Mucosa of descending colon (tissue), 3 donors: ENCODE measurements at regions not wholly inside any gene's neighbourhood (a gene's known extent, or its start where the extent isn't known, plus 50 kb on each side); places are given as distances from the start of the nearest gene placed in this dataset.

Source experiments
- ATAC-seq: fragments of 200-7000 bp; cut with Tn5 transposase; one replicate; pipeline ENCODE4 v1.9.1; 2020; ENCODE audit warnings: mild to moderate bottlenecking, moderate library complexity
- DNase-seq, 3 donors: peaks; one replicate each; pipeline ENCODE4 v3.0.0-alpha.2; 2020
- H3K36me3 ChIP-seq: fragments of 200-600 bp; one replicate; pipeline ENCODE4 v1.8.0; 2021; ENCODE audit warnings: low read depth, mild to moderate bottlenecking
- H3K4me1 ChIP-seq: fragments of 200-600 bp; one replicate; pipeline ENCODE4 v1.8.0; 2021; ENCODE audit warnings: low read depth, mild to moderate bottlenecking
- H3K4me3 ChIP-seq: fragments of 200-600 bp; one replicate; pipeline ENCODE4 v1.8.0; 2021; ENCODE audit warnings: mild to moderate bottlenecking
- H3K9me3 ChIP-seq: fragments of 200-600 bp; one replicate; pipeline ENCODE4 v1.8.0; 2021; ENCODE audit warnings: mild to moderate bottlenecking
- intact Hi-C, 2 donors: fragments of 100-400 bp; cut with DNase I in 1 of 2; cut with micrococcal nuclease in 1 of 2; formaldehyde crosslinking; loops; one replicate each; pipeline versions ENCODE4 v1.11.0 to v1.11.1; 2022; cut with DNase I, micrococcal nuclease
- TF ChIP-seq, protein P1 (sequence below): fragments of 200-600 bp; IDR thresholded peaks from one replicate; pipeline ENCODE4 v1.8.0; 2022; ENCODE audit warnings: antibody characterized with exemption, mild to moderate bottlenecking
- donor health status: DM: no; HTN: no; CAD: no; lungs with moderate emphysema.
- donor health status: DM: no; HTN: no; CAD: no.
- donor health status: DM: no; HTN: yes; CAD: no.

DNA sequence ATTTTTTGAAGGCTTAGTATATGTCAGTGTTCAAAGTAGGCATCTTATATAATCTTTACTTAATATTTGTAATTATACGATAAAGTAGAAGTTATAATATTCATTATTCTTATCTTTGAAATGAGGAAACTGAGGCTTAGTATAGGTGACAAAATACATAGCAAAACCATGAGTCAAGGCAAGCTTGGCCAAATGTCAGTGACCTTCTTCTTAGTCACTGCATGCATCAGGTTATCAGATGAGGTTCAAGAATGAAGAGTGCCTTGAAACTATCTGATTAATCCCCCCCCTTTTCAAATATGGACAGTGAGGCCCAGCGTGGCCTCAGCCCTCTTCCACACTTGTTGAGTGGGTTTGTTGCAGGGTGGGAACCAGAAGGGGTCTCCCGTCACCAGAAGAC lies 59.3 kb downstream of the PMAIP1 start:
- Histone ChIP-seq H3K36me3 (no peaks in the 10 kb centered on the region), H3K9me3 (no peaks in the 10 kb centered on the region), H3K4me1 (no peaks in the 10 kb centered on the region), H3K4me3 (no peak overlapping the region)
- ATAC-seq: no peak
- intact Hi-C loops: no loop called here
- no peak for DNase-seq
- TF ChIP-seq, protein P1, sequence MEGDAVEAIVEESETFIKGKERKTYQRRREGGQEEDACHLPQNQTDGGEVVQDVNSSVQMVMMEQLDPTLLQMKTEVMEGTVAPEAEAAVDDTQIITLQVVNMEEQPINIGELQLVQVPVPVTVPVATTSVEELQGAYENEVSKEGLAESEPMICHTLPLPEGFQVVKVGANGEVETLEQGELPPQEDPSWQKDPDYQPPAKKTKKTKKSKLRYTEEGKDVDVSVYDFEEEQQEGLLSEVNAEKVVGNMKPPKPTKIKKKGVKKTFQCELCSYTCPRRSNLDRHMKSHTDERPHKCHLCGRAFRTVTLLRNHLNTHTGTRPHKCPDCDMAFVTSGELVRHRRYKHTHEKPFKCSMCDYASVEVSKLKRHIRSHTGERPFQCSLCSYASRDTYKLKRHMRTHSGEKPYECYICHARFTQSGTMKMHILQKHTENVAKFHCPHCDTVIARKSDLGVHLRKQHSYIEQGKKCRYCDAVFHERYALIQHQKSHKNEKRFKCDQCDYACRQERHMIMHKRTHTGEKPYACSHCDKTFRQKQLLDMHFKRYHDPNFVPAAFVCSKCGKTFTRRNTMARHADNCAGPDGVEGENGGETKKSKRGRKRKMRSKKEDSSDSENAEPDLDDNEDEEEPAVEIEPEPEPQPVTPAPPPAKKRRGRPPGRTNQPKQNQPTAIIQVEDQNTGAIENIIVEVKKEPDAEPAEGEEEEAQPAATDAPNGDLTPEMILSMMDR: no peak

DNA sequence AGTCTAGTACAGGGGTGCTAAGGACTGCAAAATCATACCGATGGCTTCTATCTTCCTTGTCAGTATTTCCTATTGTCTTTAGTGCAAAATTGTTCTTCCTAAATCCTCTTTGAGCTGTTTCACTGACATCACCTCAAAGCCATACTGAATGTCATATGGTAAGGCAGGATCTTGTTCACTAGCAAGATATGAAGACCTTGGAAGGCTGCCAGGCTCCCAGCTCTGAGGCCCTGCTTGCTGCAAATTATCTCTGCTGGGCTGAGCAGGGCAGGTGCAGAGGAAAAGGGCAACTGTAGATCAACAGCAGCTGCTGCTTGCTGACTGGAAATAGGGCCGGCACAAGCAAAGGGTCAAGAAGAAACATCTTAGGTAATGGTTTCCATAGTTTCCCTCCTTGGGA lies 58.2 kb downstream of the PMAIP1 start:
- H3K9me3 ChIP-seq: no peaks in the 10 kb centered on the region
- TF ChIP-seq, protein P1: no peak
- DNase-seq (peak in 2 of 3 donors; percentile 55 to 69), ATAC-seq (peak; percentile 71)
- intact Hi-C loops: no loop called here
- H3K4me3 ChIP-seq: no peak overlapping the region
- H3K36me3 ChIP-seq: no peaks in the 10 kb centered on the region
- H3K4me1 ChIP-seq: no peaks in the 10 kb centered on the region

DNA sequence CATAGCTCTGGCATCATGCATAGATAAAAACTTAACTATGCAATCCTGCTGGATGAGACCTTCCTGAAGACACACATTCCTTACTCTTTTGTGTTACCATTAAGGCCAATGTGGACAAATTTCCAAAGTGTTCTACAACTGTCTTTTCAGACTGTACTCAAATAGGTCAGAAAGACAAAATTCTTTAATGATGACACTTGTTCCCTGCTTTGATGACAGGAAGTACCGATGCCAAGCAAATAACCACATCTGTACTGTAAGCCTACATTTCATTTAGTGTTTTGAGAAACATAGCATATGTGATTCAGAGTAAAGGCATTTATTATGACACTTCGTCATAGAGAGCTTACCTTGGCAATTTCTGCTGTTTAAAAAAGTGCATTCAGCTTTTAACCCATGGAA lies 55.0 kb downstream of the PMAIP1 start:
- intact Hi-C loops: no loop called here

DNA sequence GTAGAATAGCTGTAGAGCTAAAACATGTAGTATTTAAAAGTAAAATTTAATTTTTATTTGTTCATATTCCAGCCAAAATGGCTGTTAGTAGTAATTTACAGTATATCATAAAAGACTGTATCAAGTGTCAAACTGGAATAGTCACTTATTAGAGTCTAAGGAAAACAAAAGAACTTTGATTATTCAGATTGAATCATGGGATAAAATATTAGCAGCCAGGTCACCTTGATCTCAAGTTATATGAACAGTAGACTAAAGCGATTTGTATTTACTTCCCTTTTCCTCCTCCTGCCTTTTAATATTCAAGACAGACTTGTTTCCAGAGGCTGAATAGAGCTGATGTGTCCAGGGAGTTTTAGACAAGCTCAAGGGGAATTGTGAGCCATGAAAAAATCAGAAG lies 54.4 kb downstream of the PMAIP1 start:
- H3K36me3 ChIP-seq: no peaks in the 10 kb centered on the region
- intact Hi-C loops: no loop called here
- ATAC-seq (no peak), DNase-seq (no peak)
- H3K9me3 ChIP-seq: no peaks in the 10 kb centered on the region
- H3K4me1 ChIP-seq: no peaks in the 10 kb centered on the region
- no peak overlapping the region for H3K4me3 ChIP-seq
- TF ChIP-seq, protein P1: no peak

More for the DNA sequence above, 55.0 kb downstream of the PMAIP1 start:
- Histone ChIP-seq H3K36me3 (no peaks in the 10 kb centered on the region), H3K9me3 (no peaks in the 10 kb centered on the region), H3K4me3 (no peak overlapping the region), H3K4me1 (no peaks in the 10 kb centered on the region)
- ATAC-seq (no peak), DNase-seq (no peak)
- TF ChIP-seq, protein P1: no peak
